BLaER1 (cell line): ENCODE measurements at regions not wholly inside any gene's neighbourhood (a gene's known extent, or its start where the extent isn't known, plus 50 kb on each side); places are given as distances from the start of the nearest gene placed in this dataset.

Source experiments
- H3K27ac ChIP-seq: shearing (Covaris generic); formaldehyde crosslinking; 2 replicates; pipeline ENCODE4 v1.8.1; 2022
- H3K27me3 ChIP-seq: shearing (Covaris generic); formaldehyde crosslinking; 2 replicates; pipeline ENCODE4 v1.8.1; 2022
- H3K36me3 ChIP-seq: shearing (Covaris generic); formaldehyde crosslinking; 2 replicates; pipeline ENCODE4 v1.8.1; 2022
- H3K4me1 ChIP-seq: shearing (Covaris generic); formaldehyde crosslinking; 2 replicates; pipeline ENCODE4 v1.8.1; 2022
- H3K4me2 ChIP-seq: shearing (Covaris generic); formaldehyde crosslinking; 2 replicates; pipeline ENCODE4 v1.8.1; 2022
- H3K4me3 ChIP-seq: shearing (Covaris generic); formaldehyde crosslinking; 2 replicates; pipeline ENCODE4 v1.8.1; 2022
- H3K9ac ChIP-seq: shearing (Covaris generic); formaldehyde crosslinking; 2 replicates; pipeline ENCODE4 v1.8.1; 2022
- H3K9me3 ChIP-seq: shearing (Covaris generic); formaldehyde crosslinking; 2 replicates; pipeline ENCODE4 v1.8.1; 2022
- H4K20me1 ChIP-seq: shearing (Covaris generic); formaldehyde crosslinking; 2 replicates; pipeline ENCODE4 v1.8.1; 2022
- Cebpa-rat ChIP-seq: shearing (Covaris generic); IDR thresholded peaks from 2 replicates; pipeline ENCODE4 v1.8.1; 2022

DNA sequence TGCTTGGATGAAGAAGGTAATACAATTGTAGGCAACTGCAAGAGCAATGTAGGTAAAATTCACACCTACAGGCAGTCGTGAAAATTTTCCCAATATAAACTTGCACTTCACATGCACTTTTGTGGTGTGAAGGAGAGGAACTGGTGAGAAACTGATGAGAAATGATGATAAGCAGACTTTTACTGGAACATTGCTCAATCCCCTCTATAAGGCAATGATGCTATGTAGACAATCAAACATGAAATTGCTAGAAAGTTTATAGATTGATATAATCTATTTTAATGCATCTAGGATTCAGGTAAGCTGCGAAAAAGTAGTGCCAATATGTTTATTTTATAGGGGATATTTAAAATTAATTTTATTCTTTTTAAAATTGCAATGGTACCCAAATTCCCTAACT is 802.2 kb downstream of the KCNT2 start:
- no peaks in the 10 kb centered on the region for H3K36me3 ChIP-seq
- no peak overlapping the region for H3K4me3 ChIP-seq
- no peaks in the 10 kb centered on the region for H3K27me3 ChIP-seq
- no peaks in the 10 kb centered on the region for H4K20me1 ChIP-seq
- H3K4me2 ChIP-seq = no peak overlapping the region
- no peaks in the 10 kb centered on the region for H3K9me3 ChIP-seq
- no peak overlapping the region for H3K9ac ChIP-seq
- no peak overlapping the region for H3K27ac ChIP-seq
- TF ChIP-seq Cebpa-rat = no peak
- H3K4me1 ChIP-seq = no peaks in the 10 kb centered on the region

GRCh38 chr1:195804547-195804946 is 803.7 kb downstream of the KCNT2 start:
- Histone ChIP-seq H3K27ac (no peak overlapping the region), H3K27me3 (no peaks in the 10 kb centered on the region), H3K36me3 (no peaks in the 10 kb centered on the region), H3K9me3 (no peaks in the 10 kb centered on the region), H3K4me3 (no peak overlapping the region), H3K4me1 (no peaks in the 10 kb centered on the region), H3K4me2 (no peak overlapping the region), H4K20me1 (no peaks in the 10 kb centered on the region), H3K9ac (no peak overlapping the region)
- TF ChIP-seq Cebpa-rat = no peak

GRCh38 chr1:195799016-195799415 is 809.2 kb downstream of the KCNT2 start:
- TF ChIP-seq Cebpa-rat = no peak
- no peak overlapping the region for H3K4me2 ChIP-seq
- no peaks in the 10 kb centered on the region for H3K36me3 ChIP-seq
- H3K27me3 ChIP-seq = no peaks in the 10 kb centered on the region
- no peaks in the 10 kb centered on the region for H3K4me1 ChIP-seq
- H3K9ac ChIP-seq = no peak overlapping the region
- no peaks in the 10 kb centered on the region for H3K9me3 ChIP-seq
- H3K27ac ChIP-seq = no peak overlapping the region
- no peak overlapping the region for H3K4me3 ChIP-seq
- no peaks in the 10 kb centered on the region for H4K20me1 ChIP-seq

- no peaks in the 10 kb centered on the region for H4K20me1 ChIP-seq
- H3K9ac ChIP-seq = no peak overlapping the region
- no peaks in the 10 kb centered on the region for H3K36me3 ChIP-seq
- no peak for TF ChIP-seq Cebpa-rat
- H3K4me1 ChIP-seq = no peaks in the 10 kb centered on the region
- no peak overlapping the region for H3K4me3 ChIP-seq
- no peak overlapping the region for H3K4me2 ChIP-seq
- peaks cover 17% of the 10 kb centered on the region for H3K9me3 ChIP-seq
- no peaks in the 10 kb centered on the region for H3K27me3 ChIP-seq
- no peak overlapping the region for H3K27ac ChIP-seq
These were observed 814.0 kb downstream of the KCNT2 start for GRCh38 chr1:195794225-195794624.

DNA sequence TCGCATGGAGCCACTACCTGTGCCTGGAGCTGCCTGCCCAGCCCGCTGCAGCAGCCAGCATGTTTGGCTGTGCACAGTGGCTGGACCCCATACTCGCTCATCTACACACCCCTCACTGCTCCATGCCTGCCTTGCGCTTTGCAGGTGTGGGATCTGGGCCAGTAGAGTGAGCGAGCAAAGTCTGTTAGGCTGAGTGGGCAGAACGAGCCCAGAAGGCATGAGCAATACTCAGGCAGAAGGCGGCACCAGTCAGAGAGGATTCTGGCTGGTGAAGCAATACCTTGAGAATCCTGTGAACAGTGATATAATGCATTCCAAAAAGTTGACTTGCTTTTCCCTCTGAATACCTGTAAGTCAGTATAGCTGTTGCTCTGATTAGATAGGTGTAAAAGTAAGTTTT is 816.4 kb downstream of the KCNT2 start:
- Histone ChIP-seq H3K4me2 (no peak overlapping the region), H3K4me1 (no peaks in the 10 kb centered on the region), H3K9ac (no peak overlapping the region), H3K27ac (no peak overlapping the region), H4K20me1 (no peaks in the 10 kb centered on the region), H3K9me3 (peaks cover 17% of the 10 kb centered on the region), H3K27me3 (no peaks in the 10 kb centered on the region), H3K4me3 (no peak overlapping the region), H3K36me3 (no peaks in the 10 kb centered on the region)
- no peak for TF ChIP-seq Cebpa-rat

- H3K36me3 ChIP-seq = no peaks in the 10 kb centered on the region
- H3K9me3 ChIP-seq = peaks cover 17% of the 10 kb centered on the region
- H4K20me1 ChIP-seq = no peaks in the 10 kb centered on the region
- TF ChIP-seq Cebpa-rat = no peak
- no peaks in the 10 kb centered on the region for H3K4me1 ChIP-seq
- H3K4me3 ChIP-seq = no peak overlapping the region
- no peaks in the 10 kb centered on the region for H3K27me3 ChIP-seq
- no peak overlapping the region for H3K27ac ChIP-seq
- no peak overlapping the region for H3K9ac ChIP-seq
- H3K4me2 ChIP-seq = no peak overlapping the region
These were observed 817.6 kb downstream of the KCNT2 start for GRCh38 chr1:195790514-195791168.

GRCh38 chr1:195789321-195789720 is 818.9 kb downstream of the KCNT2 start:
- Histone ChIP-seq H3K36me3 (no peaks in the 10 kb centered on the region), H3K4me2 (no peak overlapping the region), H3K4me3 (no peak overlapping the region), H4K20me1 (no peaks in the 10 kb centered on the region), H3K9ac (no peak overlapping the region), H3K27ac (no peak overlapping the region), H3K27me3 (no peaks in the 10 kb centered on the region), H3K9me3 (peaks cover 17% of the 10 kb centered on the region), H3K4me1 (no peaks in the 10 kb centered on the region)
- no peak for TF ChIP-seq Cebpa-rat

GRCh38 chr1:195788721-195789120 is 819.5 kb downstream of the KCNT2 start:
- H3K4me2 ChIP-seq = no peak overlapping the region
- no peaks in the 10 kb centered on the region for H3K36me3 ChIP-seq
- H4K20me1 ChIP-seq = no peaks in the 10 kb centered on the region
- H3K9ac ChIP-seq = no peak overlapping the region
- TF ChIP-seq Cebpa-rat = no peak
- H3K4me3 ChIP-seq = no peak overlapping the region
- H3K27me3 ChIP-seq = no peaks in the 10 kb centered on the region
- H3K4me1 ChIP-seq = no peaks in the 10 kb centered on the region
- H3K27ac ChIP-seq = no peak overlapping the region
- peaks cover 17% of the 10 kb centered on the region for H3K9me3 ChIP-seq

DNA sequence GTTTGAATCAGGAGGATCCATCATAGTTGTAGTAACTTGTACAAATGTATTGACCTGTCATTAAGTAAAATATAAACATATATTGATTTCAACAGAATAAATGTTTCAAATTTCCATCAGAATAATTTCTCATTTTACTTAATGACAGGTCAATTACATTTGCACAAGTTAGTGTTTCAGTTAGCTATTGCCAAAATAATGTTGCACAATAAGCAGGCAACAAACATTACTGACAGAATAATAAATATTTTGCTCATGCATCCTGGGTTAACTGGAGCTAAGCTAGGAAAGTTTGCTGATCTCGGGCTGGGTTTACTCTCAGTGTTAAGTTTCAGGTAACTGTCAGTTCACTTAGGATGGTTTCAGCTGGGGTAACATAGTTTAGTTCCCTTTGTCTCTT is 822.4 kb downstream of the KCNT2 start:
- H3K4me2 ChIP-seq = no peak overlapping the region
- H3K9me3 ChIP-seq = peaks cover 5% of the 10 kb centered on the region
- no peaks in the 10 kb centered on the region for H3K36me3 ChIP-seq
- H3K4me3 ChIP-seq = no peak overlapping the region
- no peaks in the 10 kb centered on the region for H4K20me1 ChIP-seq
- no peak for TF ChIP-seq Cebpa-rat
- H3K9ac ChIP-seq = no peak overlapping the region
- no peaks in the 10 kb centered on the region for H3K27me3 ChIP-seq
- H3K27ac ChIP-seq = no peak overlapping the region
- H3K4me1 ChIP-seq = no peaks in the 10 kb centered on the region

GRCh38 chr1:195773931-195774330 is 834.3 kb downstream of the KCNT2 start:
- no peak overlapping the region for H3K4me3 ChIP-seq
- no peaks in the 10 kb centered on the region for H4K20me1 ChIP-seq
- H3K4me2 ChIP-seq = no peak overlapping the region
- H3K27ac ChIP-seq = no peak overlapping the region
- H3K36me3 ChIP-seq = no peaks in the 10 kb centered on the region
- no peaks in the 10 kb centered on the region for H3K27me3 ChIP-seq
- no peaks in the 10 kb centered on the region for H3K4me1 ChIP-seq
- no peak for TF ChIP-seq Cebpa-rat
- no peak overlapping the region for H3K9ac ChIP-seq
- no peaks in the 10 kb centered on the region for H3K9me3 ChIP-seq

- H3K9me3 ChIP-seq = no peaks in the 10 kb centered on the region
- no peak overlapping the region for H3K4me2 ChIP-seq
These were observed 838.8 kb downstream of the KCNT2 start for GRCh38 chr1:195769461-195769860.

More at GRCh38 chr1:195769461-195769860, 838.8 kb downstream of the KCNT2 start:
- Histone ChIP-seq H3K36me3 (no peaks in the 10 kb centered on the region), H4K20me1 (no peaks in the 10 kb centered on the region), H3K4me3 (no peak overlapping the region), H3K9ac (no peak overlapping the region), H3K27ac (no peak overlapping the region), H3K27me3 (no peaks in the 10 kb centered on the region), H3K4me1 (no peaks in the 10 kb centered on the region)
- no peak for TF ChIP-seq Cebpa-rat
